Karpas-422 (cell line): ENCODE measurements at regions not wholly inside any gene's neighbourhood (a gene's known extent, or its start where the extent isn't known, plus 50 kb on each side); places are given as distances from the start of the nearest gene placed in this dataset.
"Not testable (repeated sequence)": the region's sequence is repeated elsewhere in the genome, so short reads cannot be mapped to it uniquely, and the experiment has no call there.

ENCODE experiments used
- DNase-seq: peaks from one replicate; pipeline ENCODE4 v3.0.0-alpha.2; 2015
- H2AFZ ChIP-seq: fragments of 200-600 bp; sonication (generic); 2 replicates; pipeline ENCODE4 v1.6.1; 2014; ENCODE audit warnings: antibody characterized with exemption, low read length, mixed read lengths
- H3K27ac ChIP-seq: fragments of 200-600 bp; sonication (generic); 2 replicates; pipeline ENCODE4 v1.5.1; 2014; ENCODE audit warnings: mild to moderate bottlenecking, low read length, moderate library complexity
- H3K27me3 ChIP-seq: fragments of 200-600 bp; sonication (generic); 2 replicates; pipeline ENCODE4 v1.6.1; 2014; ENCODE audit warnings: low read length, mixed read lengths
- H3K36me3 ChIP-seq: fragments of 200-600 bp; sonication (generic); 2 replicates; pipeline ENCODE4 v1.6.1; 2014; ENCODE audit warnings: low read length, mixed read lengths; ENCODE audit not compliant: insufficient read depth
- H3K4me1 ChIP-seq: fragments of 200-600 bp; sonication (generic); 2 replicates; pipeline ENCODE4 v1.6.1; 2014; ENCODE audit warnings: mild to moderate bottlenecking, low read length, mixed read lengths
- H3K4me2 ChIP-seq: fragments of 200-600 bp; sonication (generic); 2 replicates; pipeline ENCODE4 v1.6.1; 2014; ENCODE audit warnings: low read length, low read depth, mild to moderate bottlenecking; ENCODE audit not compliant: poor library complexity, severe bottlenecking
- H3K4me3 ChIP-seq: fragments of 200-600 bp; sonication (generic); 2 replicates; pipeline ENCODE4 v1.5.1; 2014; ENCODE audit warnings: mild to moderate bottlenecking, antibody characterized with exemption, low read length, mixed read lengths
- H3K79me2 ChIP-seq: fragments of 200-600 bp; sonication (generic); 2 replicates; pipeline ENCODE4 v1.6.1; 2014; ENCODE audit warnings: mild to moderate bottlenecking, low read length, mixed read lengths
- H3K9ac ChIP-seq: fragments of 200-600 bp; sonication (generic); 2 replicates; pipeline ENCODE4 v1.6.0; 2014; ENCODE audit warnings: low read length
- H3K9me2 ChIP-seq: fragments of 200-600 bp; sonication (generic), shearing (Covaris generic); replicated peaks from 2 replicates; pipeline ENCODE4 v1.6.0; 2014; ENCODE audit warnings: mild to moderate bottlenecking, low read length, moderate library complexity; ENCODE audit not compliant: insufficient read depth
- H3K9me3 ChIP-seq: fragments of 300-700, 200-600 bp; sonication (generic); 2 replicates; pipeline ENCODE4 v1.6.1; 2014; ENCODE audit warnings: low read length, mixed read lengths
- H4K20me1 ChIP-seq: fragments of 200-600 bp; sonication (generic); 2 replicates; pipeline ENCODE4 v1.6.1; 2014; ENCODE audit warnings: mild to moderate bottlenecking, antibody characterized with exemption, low read length, low read depth; ENCODE audit not compliant: insufficient read depth

DNA sequence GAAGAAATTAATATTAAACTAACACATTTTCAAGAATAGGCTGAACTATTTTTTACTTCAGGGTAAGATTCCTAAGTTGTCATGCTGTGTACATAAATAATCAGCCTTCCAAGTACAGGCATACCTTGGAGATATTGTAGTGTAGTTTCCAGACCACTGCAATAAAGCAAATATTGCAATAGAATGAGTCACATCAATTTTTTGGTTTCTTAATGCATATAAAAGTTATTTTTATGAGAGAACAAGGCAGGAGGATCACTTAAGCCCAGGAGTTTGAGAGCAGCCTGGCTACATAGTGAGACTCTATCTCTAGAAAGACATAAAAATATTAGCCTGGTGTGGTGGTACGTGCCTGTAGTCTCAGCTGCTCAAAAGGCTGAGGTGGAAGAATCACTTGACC lies 511.5 kb downstream of the UQCRFS1 start:
- H3K4me2 ChIP-seq, result no peak overlapping the region
- no peaks in the 10 kb centered on the region for H3K4me1 ChIP-seq
- H3K79me2 ChIP-seq, result no peaks in the 10 kb centered on the region
- no peaks in the 10 kb centered on the region for H3K27me3 ChIP-seq
- DNase-seq, result no peak
- no peak overlapping the region for H2AFZ ChIP-seq
- H3K9me3 ChIP-seq, result no peaks in the 10 kb centered on the region
- no peaks in the 10 kb centered on the region for H3K36me3 ChIP-seq
- H3K4me3 ChIP-seq, result no peak overlapping the region
- no peak overlapping the region for H3K27ac ChIP-seq
- no peaks in the 10 kb centered on the region for H4K20me1 ChIP-seq
- no peak overlapping the region for H3K9ac ChIP-seq
- no peaks in the 10 kb centered on the region for H3K9me2 ChIP-seq

DNA sequence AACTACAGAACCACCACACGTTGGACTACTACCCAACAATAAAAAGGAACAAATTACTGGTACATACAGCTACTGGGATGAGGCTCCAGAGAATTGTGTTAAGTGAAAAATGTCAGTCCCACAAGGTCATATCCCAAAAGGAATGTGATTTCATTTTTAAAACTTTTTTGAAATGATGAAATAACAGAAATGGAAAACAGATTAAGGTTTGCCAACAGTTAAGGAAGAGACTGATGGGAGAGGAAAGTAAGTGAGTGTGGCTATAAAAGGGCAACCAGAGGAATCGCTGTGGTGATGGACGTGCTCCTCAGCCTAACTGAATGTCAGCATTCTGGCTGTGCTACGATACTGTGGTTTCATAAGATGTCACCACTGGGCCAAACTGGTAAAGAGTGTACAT lies 512.8 kb downstream of the UQCRFS1 start:
- H3K36me3 ChIP-seq, result no peaks in the 10 kb centered on the region

DNA sequence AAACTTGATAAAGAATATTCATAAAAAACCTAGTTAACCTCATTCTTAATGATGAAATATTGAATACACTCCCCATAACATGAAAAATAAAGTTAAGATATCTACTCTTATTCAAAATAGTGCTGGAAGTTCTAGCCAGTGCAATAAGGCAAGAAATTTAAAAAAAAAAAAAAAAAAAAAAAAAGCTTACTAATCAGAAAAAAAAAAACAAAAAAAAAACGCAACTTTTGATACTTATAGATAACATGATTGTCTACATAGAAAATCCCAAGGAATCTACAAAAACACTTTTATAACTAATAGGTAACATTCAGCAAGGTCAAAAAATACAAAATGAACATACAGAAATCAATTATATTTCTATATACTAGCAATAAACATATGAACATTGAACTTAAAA lies 515.6 kb downstream of the UQCRFS1 start:
- Histone ChIP-seq H3K27ac (no peak overlapping the region), H3K36me3 (no peaks in the 10 kb centered on the region), H3K79me2 (no peaks in the 10 kb centered on the region), H3K9me2 (no peaks in the 10 kb centered on the region), H3K4me1 (no peaks in the 10 kb centered on the region), H3K4me3 (no peak overlapping the region), H3K9ac (no peak overlapping the region), H3K27me3 (no peaks in the 10 kb centered on the region), H3K4me2 (no peak overlapping the region), H2AFZ (no peak overlapping the region), H3K9me3 (no peaks in the 10 kb centered on the region), H4K20me1 (no peaks in the 10 kb centered on the region)
- DNase-seq, result no peak

More for the DNA sequence above, 512.8 kb downstream of the UQCRFS1 start:
- Histone ChIP-seq H2AFZ (no peak overlapping the region), H3K9me2 (no peaks in the 10 kb centered on the region), H3K4me1 (no peaks in the 10 kb centered on the region), H4K20me1 (no peaks in the 10 kb centered on the region), H3K9ac (no peak overlapping the region), H3K79me2 (no peaks in the 10 kb centered on the region), H3K9me3 (no peaks in the 10 kb centered on the region), H3K27ac (no peak overlapping the region), H3K27me3 (no peaks in the 10 kb centered on the region), H3K4me3 (no peak overlapping the region), H3K4me2 (no peak overlapping the region)
- no peak for DNase-seq

DNA sequence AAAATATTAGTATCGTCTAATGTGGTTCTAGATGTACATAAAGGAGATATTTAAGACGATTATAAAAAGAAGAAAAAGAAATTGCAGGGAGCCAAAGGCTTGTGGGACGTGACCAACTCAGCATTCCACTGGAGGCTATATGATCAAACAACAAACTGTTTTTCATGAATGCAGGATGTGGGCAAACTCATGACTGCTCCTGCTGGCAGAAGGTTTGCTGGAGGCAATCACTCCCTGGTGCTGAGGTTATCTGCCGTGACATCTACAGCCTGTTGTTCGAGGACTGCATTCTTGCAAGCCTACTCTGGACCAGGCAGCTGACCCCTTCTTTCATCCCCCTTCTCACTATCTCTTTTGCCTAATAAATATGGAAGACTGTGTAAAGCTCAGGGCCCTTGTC lies 518.1 kb downstream of the UQCRFS1 start:
- no peak overlapping the region for H3K4me2 ChIP-seq
- no peak for DNase-seq
- H2AFZ ChIP-seq, result no peak overlapping the region
- H4K20me1 ChIP-seq, result no peaks in the 10 kb centered on the region
- no peaks in the 10 kb centered on the region for H3K79me2 ChIP-seq
- no peaks in the 10 kb centered on the region for H3K9me2 ChIP-seq
- no peaks in the 10 kb centered on the region for H3K9me3 ChIP-seq
- H3K4me1 ChIP-seq, result no peaks in the 10 kb centered on the region
- no peaks in the 10 kb centered on the region for H3K27me3 ChIP-seq
- no peaks in the 10 kb centered on the region for H3K36me3 ChIP-seq
- H3K9ac ChIP-seq, result no peak overlapping the region
- H3K4me3 ChIP-seq, result no peak overlapping the region
- no peak overlapping the region for H3K27ac ChIP-seq

DNA sequence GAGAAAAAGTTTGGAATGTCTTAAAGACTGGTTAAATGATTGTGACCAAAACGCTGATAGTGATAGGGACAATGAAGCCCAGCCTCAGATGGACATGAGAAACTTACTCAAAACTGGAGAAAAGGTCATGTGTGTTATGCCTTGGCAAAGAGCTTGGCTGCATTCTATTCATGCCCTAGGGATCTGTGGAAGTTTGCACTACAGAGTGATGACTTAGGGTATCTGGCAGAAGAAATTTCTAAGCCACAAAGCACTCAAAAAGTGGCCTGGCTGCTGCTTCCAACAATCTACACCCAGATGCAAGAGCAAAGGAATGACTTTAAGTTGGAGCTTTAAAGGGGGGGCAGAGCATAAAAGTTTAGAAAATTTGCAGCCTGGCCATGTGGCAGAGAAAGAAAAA lies 521.3 kb downstream of the UQCRFS1 start:
- no peak overlapping the region for H3K4me2 ChIP-seq

DNA sequence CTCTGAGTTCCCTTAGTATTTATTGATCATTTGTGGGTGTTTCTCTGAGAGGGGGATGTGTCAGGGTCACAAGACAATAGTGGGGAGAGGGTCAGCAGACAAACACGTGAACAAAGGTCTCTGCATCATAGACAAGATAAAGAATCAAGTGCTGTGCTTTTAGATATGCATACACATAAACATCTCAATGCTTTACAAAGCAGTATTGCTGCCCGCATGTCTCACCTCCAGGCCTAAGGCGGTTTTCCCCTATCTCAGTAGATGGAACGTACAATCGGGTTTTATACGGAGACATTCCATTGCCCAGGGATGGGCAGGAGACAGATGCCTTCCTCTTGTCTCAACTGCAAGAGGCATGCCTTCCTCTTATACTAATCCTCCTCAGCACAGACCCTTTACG lies 523.5 kb downstream of the UQCRFS1 start:
- H3K9ac ChIP-seq, H3K27ac ChIP-seq, H3K4me3 ChIP-seq, H3K36me3 ChIP-seq, DNase-seq, H4K20me1 ChIP-seq, H3K27me3 ChIP-seq, H3K79me2 ChIP-seq, H3K4me2 ChIP-seq, H2AFZ ChIP-seq, H3K9me2 ChIP-seq, H3K4me1 ChIP-seq, H3K9me3 ChIP-seq: not testable (repeated sequence)

More for the DNA sequence above, 521.3 kb downstream of the UQCRFS1 start:
- Histone ChIP-seq H3K9me2 (no peaks in the 10 kb centered on the region), H3K79me2 (no peaks in the 10 kb centered on the region), H2AFZ (no peak overlapping the region), H3K36me3 (no peaks in the 10 kb centered on the region), H3K9me3 (no peaks in the 10 kb centered on the region), H3K27me3 (no peaks in the 10 kb centered on the region), H4K20me1 (no peaks in the 10 kb centered on the region), H3K4me1 (no peaks in the 10 kb centered on the region), H3K9ac (no peak overlapping the region), H3K27ac (no peak overlapping the region), H3K4me3 (no peak overlapping the region)
- no peak for DNase-seq

DNA sequence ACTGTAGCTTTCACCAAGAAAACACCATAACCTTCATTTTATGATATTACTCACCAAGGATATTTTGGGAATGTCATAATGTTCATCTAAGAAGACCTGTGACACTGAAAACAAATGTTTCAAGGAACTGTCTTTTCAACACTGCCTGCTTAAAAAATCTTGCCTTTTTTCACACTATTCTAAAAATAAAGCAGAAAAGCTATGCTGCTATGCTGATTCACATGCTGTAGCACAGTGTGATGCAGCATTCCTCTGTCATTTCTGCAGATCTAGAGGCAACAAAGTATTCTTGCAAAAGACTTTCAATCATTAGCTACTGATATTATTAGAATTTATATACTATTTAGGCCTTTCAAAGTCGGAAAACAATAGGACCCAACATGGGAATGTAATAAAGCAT lies 525.7 kb downstream of the UQCRFS1 start:
- DNase-seq, result no peak
- Histone ChIP-seq H3K4me1 (no peaks in the 10 kb centered on the region), H3K27ac (no peak overlapping the region), H3K36me3 (no peaks in the 10 kb centered on the region), H3K9me2 (no peaks in the 10 kb centered on the region), H3K4me3 (no peak overlapping the region), H2AFZ (no peak overlapping the region), H3K4me2 (no peak overlapping the region), H3K79me2 (no peaks in the 10 kb centered on the region), H3K9ac (no peak overlapping the region), H3K27me3 (no peaks in the 10 kb centered on the region), H3K9me3 (no peaks in the 10 kb centered on the region), H4K20me1 (no peaks in the 10 kb centered on the region)

DNA sequence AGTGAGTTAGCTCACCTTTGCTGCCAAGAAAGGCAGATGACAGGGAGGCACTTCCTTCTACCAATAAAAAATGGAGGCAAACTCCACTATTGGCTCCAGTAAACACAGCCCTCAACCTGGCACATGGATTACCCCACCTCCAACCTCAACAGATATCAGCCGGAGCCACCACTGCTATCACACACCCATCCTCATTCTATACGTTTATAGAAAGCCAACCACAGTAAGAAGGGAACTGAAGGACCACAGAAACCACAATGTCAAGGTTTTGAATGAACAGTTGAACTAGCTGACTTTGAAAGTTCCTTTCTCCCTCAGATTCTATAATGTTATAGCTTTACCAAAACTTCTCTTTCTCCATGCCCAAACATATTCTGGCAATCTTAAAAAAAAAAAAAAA lies 526.2 kb downstream of the UQCRFS1 start:
- no peaks in the 10 kb centered on the region for H3K9me3 ChIP-seq
- no peaks in the 10 kb centered on the region for H3K36me3 ChIP-seq
- no peak overlapping the region for H3K4me3 ChIP-seq
- H2AFZ ChIP-seq, result no peak overlapping the region
- no peaks in the 10 kb centered on the region for H3K79me2 ChIP-seq
- no peak overlapping the region for H3K9ac ChIP-seq
- no peak for DNase-seq
- H3K4me1 ChIP-seq, result no peaks in the 10 kb centered on the region
- H4K20me1 ChIP-seq, result no peaks in the 10 kb centered on the region
- no peak overlapping the region for H3K27ac ChIP-seq
- no peaks in the 10 kb centered on the region for H3K9me2 ChIP-seq
- no peaks in the 10 kb centered on the region for H3K27me3 ChIP-seq
- no peak overlapping the region for H3K4me2 ChIP-seq

DNA sequence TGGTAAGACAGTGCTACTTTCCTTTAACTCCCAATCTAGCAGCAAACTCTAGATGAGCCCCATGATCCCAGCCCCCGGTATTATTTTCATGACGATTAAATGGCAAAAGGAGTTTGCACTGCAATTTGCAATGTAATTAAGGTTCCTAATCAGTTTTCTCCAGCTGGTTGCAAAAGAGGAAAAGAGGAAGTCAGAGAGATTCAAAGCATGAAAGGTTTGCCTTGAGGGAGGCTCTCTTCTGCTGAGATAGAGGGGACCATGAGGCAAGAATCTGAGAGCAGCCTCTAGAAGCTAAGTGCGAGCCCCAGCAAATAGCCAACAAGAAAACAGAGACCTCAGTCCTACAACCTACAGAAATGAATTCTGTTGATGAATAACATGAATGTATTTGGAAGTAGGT lies 527.1 kb downstream of the UQCRFS1 start:
- no peaks in the 10 kb centered on the region for H3K4me1 ChIP-seq
- no peaks in the 10 kb centered on the region for H3K9me2 ChIP-seq
- H3K27ac ChIP-seq, result no peak overlapping the region
- H3K36me3 ChIP-seq, result no peaks in the 10 kb centered on the region
- no peaks in the 10 kb centered on the region for H3K79me2 ChIP-seq
- no peaks in the 10 kb centered on the region for H3K27me3 ChIP-seq
- no peak for DNase-seq
- no peak overlapping the region for H3K9ac ChIP-seq
- H3K9me3 ChIP-seq, result no peaks in the 10 kb centered on the region
- no peak overlapping the region for H2AFZ ChIP-seq
- H4K20me1 ChIP-seq, result no peaks in the 10 kb centered on the region
- no peak overlapping the region for H3K4me2 ChIP-seq
- H3K4me3 ChIP-seq, result no peak overlapping the region
